Upper lobe of left lung (tissue), 6 donors: ENCODE measurements at regions not wholly inside any gene's neighbourhood (a gene's known extent, or its start where the extent isn't known, plus 50 kb on each side); places are given as distances from the start of the nearest gene placed in this dataset.
"Not testable (repeated sequence)": the region's sequence is repeated elsewhere in the genome, so short reads cannot be mapped to it uniquely, and the experiment has no call there.

ENCODE experiments used
- ATAC-seq, 2 donors: fragments of 200-7000 bp; cut with Tn5 transposase; one replicate each; pipeline ENCODE4 v1.9.1; 2022; ENCODE audit warnings: mild to moderate bottlenecking in 2 of 2, moderate library complexity in 2 of 2; ENCODE audit not compliant: low FRiP score in 2 of 2
- DNase-seq, 2 donors: peaks; one replicate each; pipeline ENCODE4 v3.0.0-alpha.2; 2019 to 2020
- H3K27ac ChIP-seq, 4 donors: fragments of 200-600 bp; sonication (generic); one replicate each; pipeline ENCODE4 v1.5.1; 2016 to 2019
- H3K27me3 ChIP-seq, 4 donors: fragments of 200-600 bp; sonication (generic); one replicate each; pipeline ENCODE4 v1.5.1; 2017 to 2019
- H3K36me3 ChIP-seq, 4 donors: fragments of 200-600 bp; sonication (generic); one replicate each; pipeline ENCODE4 v1.5.1; 2016 to 2019
- H3K4me1 ChIP-seq, 4 donors: fragments of 200-600 bp; sonication (generic); one replicate each; pipeline ENCODE4 v1.5.1; 2018 to 2019
- H3K4me3 ChIP-seq, 4 donors: fragments of 200-600 bp; sonication (generic); one replicate each; pipeline ENCODE4 v1.5.1; 2017 to 2019; ENCODE audit warnings: mild to moderate bottlenecking in 2 of 4, moderate library complexity in 1 of 4
- H3K9me3 ChIP-seq, 4 donors: fragments of 200-600 bp; sonication (generic); one replicate each; pipeline ENCODE4 v1.5.1; 2018 to 2019
- CTCF ChIP-seq, 6 experiments: fragments of 450-650 bp in 4 of 6; fragments of 200-600 bp in 2 of 6; sonication (generic) in 2 of 6; IDR thresholded peaks; one replicate each; pipeline ENCODE4 v1.5.1; 2016 to 2019; ENCODE audit warnings: antibody characterized with exemption in 6 of 6
- EP300 ChIP-seq, 4 donors: sonication (generic); formaldehyde crosslinking; IDR thresholded peaks; one replicate each; pipeline ENCODE4 v1.5.1; 2017; ENCODE audit warnings: antibody characterized with exemption in 4 of 4, control low read depth in 2 of 4
- POLR2A ChIP-seq, 4 donors: fragments of 450-650 bp; IDR thresholded peaks; one replicate each; pipeline ENCODE4 v1.5.1; 2016 to 2017; ENCODE audit warnings: antibody characterized with exemption in 4 of 4, mild to moderate bottlenecking in 2 of 4
- POLR2AphosphoS5 ChIP-seq, 2 donors: sonication (generic); formaldehyde crosslinking; IDR thresholded peaks; one replicate each; pipeline ENCODE4 v1.5.1; 2017; ENCODE audit warnings: antibody characterized with exemption in 2 of 2
- WGBS, 2 donors: methylation state at CpG; one replicate each; pipeline ENCODE4 v1.1.5; 2017 to 2018; 5-methylcytosine and 5-hydroxymethylcytosine counted together
- donor health status: DM: no; HTN: no; CAD: no; lungs with moderate emphysema.
- donor health status: DM: no; HTN: yes; CAD: no; lungs with severe emphysema.

GRCh38 chr4:117014236-117014635, 71.1 kb downstream of the TRAM1L1 start:
- H3K9me3 ChIP-seq = no peaks in the 10 kb centered on the region
- 74 to 77% methylated on average over 3 of the region's 3 CpGs for WGBS, 2 donors
- H3K36me3 ChIP-seq = no peaks in the 10 kb centered on the region
- H3K27ac ChIP-seq = no peak overlapping the region
- no peak for TF ChIP-seq POLR2AphosphoS5 (IDR thresholded peaks at IDR 0.05)
- no peak for TF ChIP-seq EP300 (IDR thresholded peaks at IDR 0.05)
- TF ChIP-seq POLR2A (IDR thresholded peaks at IDR 0.05) = no peak
- no peak for TF ChIP-seq CTCF (IDR thresholded peaks at IDR 0.05)
- DNase-seq = no peak
- ATAC-seq = no peak
- H3K4me1 ChIP-seq = no peaks in the 10 kb centered on the region
- H3K27me3 ChIP-seq = no peaks in the 10 kb centered on the region
- H3K4me3 ChIP-seq = no peak overlapping the region

GRCh38 chr4:117010671-117011070, 74.7 kb downstream of the TRAM1L1 start:
- TF ChIP-seq CTCF (IDR thresholded peaks at IDR 0.05) (no peak), POLR2A (IDR thresholded peaks at IDR 0.05) (no peak), EP300 (IDR thresholded peaks at IDR 0.05) (no peak), POLR2AphosphoS5 (IDR thresholded peaks at IDR 0.05) (no peak)
- WGBS, 2 donors = 84 to 94% methylated on average over 1 of the region's 1 CpG
- Histone ChIP-seq H3K27me3 (no peaks in the 10 kb centered on the region), H3K4me3 (no peak overlapping the region), H3K27ac (no peak overlapping the region), H3K36me3 (no peaks in the 10 kb centered on the region), H3K4me1 (no peaks in the 10 kb centered on the region), H3K9me3 (no peaks in the 10 kb centered on the region)
- no peak for DNase-seq
- no peak for ATAC-seq

- H3K9me3 ChIP-seq = no peaks in the 10 kb centered on the region
- TF ChIP-seq CTCF (IDR thresholded peaks at IDR 0.05) = no peak
- TF ChIP-seq POLR2A (IDR thresholded peaks at IDR 0.05) = no peak
- TF ChIP-seq POLR2AphosphoS5 (IDR thresholded peaks at IDR 0.05) = no peak
- TF ChIP-seq EP300 (IDR thresholded peaks at IDR 0.05) = no peak
- no peaks in the 10 kb centered on the region for H3K4me1 ChIP-seq
- no peak overlapping the region for H3K27ac ChIP-seq
- 70 to 75% methylated on average over 8 of the region's 8 CpGs for WGBS, 2 donors
- no peak overlapping the region for H3K4me3 ChIP-seq
- no peak for DNase-seq
- H3K36me3 ChIP-seq = no peaks in the 10 kb centered on the region
- no peak for ATAC-seq
- no peaks in the 10 kb centered on the region for H3K27me3 ChIP-seq
Observed at GRCh38 chr4:117001077-117001476, 84.3 kb downstream of the TRAM1L1 start.

GRCh38 chr4:116982656-116983055, 102.7 kb downstream of the TRAM1L1 start:
- Histone ChIP-seq H3K9me3 (no peaks in the 10 kb centered on the region), H3K27me3 (no peaks in the 10 kb centered on the region), H3K27ac (no peak overlapping the region), H3K4me1 (no peaks in the 10 kb centered on the region), H3K36me3 (no peaks in the 10 kb centered on the region), H3K4me3 (no peak overlapping the region)
- TF ChIP-seq POLR2AphosphoS5 (IDR thresholded peaks at IDR 0.05) (no peak), CTCF (IDR thresholded peaks at IDR 0.05) (no peak), EP300 (IDR thresholded peaks at IDR 0.05) (no peak), POLR2A (IDR thresholded peaks at IDR 0.05) (no peak)
- ATAC-seq (no peak), DNase-seq (no peak)
- WGBS, 2 donors = 79 to 80% methylated on average over 5 of the region's 5 CpGs

GRCh38 chr4:116980436-116980835, 104.9 kb downstream of the TRAM1L1 start:
- H3K9me3 ChIP-seq, H3K36me3 ChIP-seq, DNase-seq, H3K4me3 ChIP-seq, ATAC-seq, H3K27me3 ChIP-seq, H3K4me1 ChIP-seq, H3K27ac ChIP-seq: not testable (repeated sequence)
- 81 to 91% methylated on average over 12 of the region's 12 CpGs for WGBS, 2 donors
